HG02973 (cell line): ENCODE measurements at regions not wholly inside any gene's neighbourhood (a gene's known extent, or its start where the extent isn't known, plus 50 kb on each side); places are given as distances from the start of the nearest gene placed in this dataset.

Experiments used
- ATAC-seq: cut with Tn5 transposase; IDR thresholded peaks from one replicate; pipeline ENCODE4 v1.9.1; 2021; ENCODE audit warnings: moderate library complexity; ENCODE audit not compliant: unreplicated experiment

DNA sequence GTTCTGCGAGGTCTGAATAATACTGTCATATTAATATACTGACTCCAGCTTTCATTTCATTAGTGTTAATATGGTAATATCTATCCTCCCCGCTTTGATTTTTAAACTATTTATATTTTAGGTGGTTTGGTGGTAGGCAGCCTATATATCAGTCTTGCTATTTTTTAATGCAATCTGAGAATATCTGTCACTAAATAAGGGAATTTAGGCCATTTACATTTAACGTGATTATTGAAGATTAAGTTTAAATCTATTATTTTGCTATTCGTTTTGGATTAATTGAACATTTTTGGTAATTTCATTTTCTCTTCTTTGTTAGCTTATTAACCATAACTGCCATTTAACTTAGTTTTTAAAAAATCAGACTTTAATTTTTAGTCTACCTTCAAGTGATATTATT is 247.7 kb upstream of the PMFBP1 start:
- ATAC-seq, result no peak

DNA sequence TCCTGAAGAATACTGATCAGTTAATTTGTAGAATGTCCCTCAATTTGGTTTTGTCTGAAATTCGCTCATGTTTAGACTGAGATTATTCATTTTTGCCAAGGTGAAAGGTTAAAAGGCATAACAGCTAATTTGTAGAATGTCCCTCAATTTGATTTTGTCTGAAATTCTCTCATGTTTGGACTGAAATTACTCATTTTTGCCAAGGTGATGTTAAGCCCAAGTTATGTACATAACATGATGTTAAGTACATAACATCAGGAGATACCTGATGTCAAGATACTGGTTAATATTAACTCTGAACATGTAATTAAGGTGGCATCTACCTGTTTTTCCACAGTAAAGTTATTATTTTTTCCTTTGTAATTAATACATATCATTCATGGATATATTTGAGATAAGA is 243.4 kb upstream of the PMFBP1 start:
- no peak for ATAC-seq

DNA sequence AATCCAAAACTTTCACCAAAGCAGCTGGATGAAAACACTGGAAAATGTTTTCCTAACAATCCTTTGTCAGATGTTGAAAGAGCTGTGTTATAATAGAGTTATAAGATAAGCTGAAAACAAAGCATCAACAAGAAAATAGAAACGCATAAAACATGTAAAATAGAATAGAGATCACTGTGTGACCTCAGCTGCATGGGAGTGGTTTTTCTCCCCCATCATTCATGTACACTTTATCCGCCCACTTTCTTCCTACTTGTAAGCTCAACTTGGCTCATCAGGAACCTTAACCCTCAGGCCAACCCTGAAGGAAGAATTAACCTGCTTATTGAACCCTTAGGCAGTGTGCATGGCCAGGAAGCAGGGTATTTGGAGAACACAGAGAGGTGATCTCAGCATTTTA is 238.5 kb upstream of the PMFBP1 start:
- ATAC-seq, result no peak

DNA sequence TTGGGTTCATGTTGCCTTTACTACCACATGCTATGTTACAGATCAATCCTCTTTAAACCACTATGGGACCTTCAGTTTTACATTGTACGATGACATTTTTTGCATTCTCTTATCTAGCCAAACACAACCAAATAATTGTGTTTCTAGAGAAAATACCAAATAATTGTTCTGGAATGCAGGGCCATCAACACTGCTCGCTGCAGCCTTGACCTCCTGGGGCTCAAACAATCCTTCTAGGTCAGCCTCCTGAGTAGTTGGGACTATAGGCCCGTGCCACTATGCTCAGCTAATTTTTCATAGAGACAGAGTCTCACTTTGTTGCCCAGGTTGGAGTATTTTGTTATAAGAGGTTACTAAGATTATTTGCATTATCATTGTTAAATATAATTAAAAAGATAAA is 237.5 kb upstream of the PMFBP1 start:
- ATAC-seq, result no peak

DNA sequence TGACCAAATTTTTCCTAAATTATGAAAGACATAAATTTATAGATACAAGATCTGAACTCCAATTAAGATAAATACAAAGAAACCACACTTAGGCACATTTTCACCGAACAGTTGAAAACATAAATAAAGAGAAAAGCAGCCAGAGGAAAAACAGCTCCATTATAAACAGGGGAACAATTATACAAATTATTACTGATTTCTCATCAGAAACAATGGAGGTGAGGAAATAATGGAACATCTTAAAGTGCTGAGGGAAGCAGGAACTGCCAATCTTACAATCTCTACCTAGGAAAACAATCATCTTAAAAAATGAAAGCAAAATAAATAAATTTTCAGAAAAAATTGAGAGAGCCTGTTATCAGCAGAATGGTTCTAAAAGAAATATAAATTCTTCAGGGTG is 234.4 kb upstream of the PMFBP1 start:
- no peak for ATAC-seq

DNA sequence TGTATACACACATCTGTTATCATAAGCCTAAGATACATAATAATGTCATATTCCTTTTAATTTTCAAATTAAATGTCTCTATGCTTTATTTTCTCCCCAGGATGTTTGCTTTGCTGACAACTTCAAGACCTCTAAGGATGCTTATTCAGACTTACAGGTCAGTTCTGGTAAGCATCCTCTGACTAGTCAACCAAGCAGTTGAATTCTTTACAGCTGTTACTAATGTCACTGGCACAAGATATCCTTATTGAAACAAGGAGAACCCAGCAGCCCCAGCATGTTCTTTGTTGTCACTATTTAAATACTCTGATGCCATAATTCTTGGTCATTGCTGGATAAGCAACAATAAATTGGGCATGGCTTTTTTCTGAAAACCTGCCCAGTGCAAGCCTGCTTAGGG is 232.3 kb upstream of the PMFBP1 start:
- ATAC-seq, result no peak

DNA sequence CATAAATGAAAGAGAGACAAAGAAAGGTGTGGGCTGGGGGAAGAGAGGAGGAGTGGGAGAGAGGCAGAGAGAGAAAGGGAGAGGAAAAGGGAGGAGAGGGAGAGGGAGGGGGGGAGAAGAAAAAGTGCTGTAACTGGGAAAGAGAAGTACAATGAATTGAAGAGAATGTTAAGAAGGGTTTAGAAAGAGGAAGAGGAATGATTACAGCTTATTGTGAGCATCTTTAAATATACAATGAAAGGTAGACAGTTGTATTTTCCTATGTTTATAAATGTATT is 229.1 kb upstream of the PMFBP1 start:
- no peak for ATAC-seq

DNA sequence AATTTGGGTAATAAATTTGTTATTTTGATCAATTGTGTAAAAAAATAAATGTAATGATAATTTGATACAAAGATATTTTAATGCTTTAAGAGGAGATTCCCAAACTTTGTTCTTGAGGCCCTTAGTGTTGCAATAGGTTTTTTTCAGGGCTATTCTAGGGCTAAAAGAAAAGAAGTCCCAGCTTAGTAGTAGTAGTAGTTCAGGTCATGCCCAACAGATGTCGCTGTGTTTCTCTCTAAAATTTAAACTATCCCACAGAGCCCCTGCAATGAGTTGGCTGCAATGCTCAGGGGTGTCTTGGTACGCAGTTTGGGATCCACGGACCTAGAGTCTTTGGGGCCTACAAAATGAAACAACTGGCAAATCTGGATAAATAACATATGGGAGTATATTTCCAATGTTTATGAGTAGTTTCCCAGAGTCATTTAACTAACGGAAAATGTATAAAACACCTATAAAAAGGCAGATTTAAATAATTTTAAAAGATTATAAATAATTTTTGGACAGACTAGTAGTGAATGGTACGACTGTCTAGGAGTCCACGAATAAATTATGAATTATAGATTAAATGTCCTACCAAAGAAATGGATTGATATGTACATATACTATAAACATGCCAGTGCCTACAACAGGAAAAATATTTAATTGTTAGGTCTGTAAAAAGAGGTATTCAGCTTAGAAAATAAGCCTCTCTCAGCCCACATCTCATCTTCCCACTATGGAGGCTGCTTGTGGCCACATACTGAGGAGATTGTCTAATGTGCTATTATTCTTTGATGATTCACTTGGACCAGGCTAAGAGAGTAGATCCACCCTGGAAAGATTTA is 228.5 kb upstream of the PMFBP1 start:
- no peak for ATAC-seq

DNA sequence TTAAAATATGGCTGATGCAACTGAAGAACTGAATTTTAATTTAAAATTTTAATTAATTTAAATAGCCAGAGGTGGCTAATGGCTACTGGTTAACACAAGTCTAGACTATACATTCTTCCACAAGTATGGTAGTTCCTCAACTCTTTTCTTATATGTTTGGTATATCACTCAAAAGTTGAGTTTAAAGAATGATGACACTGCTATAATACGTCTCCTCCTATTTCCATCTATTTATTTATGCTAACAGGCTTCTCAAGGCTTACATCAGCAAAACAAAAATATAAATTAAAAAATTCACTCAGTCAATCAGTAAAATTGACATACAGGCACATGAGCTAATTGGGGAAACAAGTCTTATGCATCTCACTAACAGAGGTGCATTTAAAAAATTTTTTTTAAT is 227.9 kb upstream of the PMFBP1 start:
- ATAC-seq, result no peak

DNA sequence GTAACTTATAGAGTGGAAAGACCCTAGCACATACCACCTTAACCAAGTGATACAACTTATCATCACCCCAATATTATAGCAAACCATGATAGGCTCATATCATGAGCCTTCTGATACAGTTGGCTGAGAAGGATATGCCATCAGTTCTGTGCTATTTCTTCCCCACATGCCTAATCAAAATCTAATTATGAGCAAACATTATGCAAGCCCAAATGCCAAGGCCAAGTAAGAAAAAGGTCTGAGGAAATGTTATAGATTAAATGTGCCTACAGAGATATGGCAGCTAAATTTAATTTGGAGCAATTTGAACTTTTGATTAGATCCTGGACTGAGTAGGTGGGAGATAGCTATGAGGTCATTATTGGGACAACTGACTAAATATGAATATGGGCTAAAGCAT is 225.9 kb upstream of the PMFBP1 start:
- ATAC-seq, result no peak

DNA sequence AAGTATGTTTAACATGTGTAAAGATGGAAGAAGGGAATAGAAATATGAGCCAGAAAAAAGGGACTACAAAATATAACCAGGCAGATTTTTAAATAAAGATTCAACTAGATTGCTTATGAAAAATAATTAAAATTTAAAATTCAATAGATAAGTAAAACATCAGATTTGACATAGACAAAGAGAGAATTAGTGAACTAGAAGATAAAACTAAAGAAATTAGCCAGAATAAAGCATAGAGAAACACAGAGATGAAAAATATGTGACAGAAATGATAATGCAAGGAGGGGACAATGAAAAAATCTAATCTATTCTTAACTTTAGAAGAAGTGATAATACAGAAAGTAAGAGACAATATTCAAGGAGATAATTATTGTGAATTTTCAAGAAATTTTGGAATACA is 222.6 kb upstream of the PMFBP1 start:
- ATAC-seq, result no peak

DNA sequence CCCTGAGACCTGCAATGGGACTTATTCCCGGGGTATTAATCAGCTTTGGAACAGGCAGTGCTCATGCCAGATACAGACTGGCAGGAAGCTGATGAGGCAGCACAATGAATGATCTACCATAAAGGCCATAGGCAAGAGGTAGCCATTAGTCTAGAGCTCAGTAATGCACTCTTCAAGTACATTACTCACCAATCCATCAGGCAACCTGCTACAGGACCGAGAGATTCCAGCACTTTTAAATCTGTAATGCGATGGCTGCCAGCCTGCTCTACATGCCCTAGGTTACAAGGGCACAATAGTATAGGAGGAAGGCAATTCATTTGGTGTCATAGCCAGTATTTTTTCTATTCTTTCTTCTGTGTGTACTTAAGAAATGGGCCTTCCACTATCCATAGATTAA is 217.8 kb upstream of the PMFBP1 start:
- ATAC-seq, result no peak

DNA sequence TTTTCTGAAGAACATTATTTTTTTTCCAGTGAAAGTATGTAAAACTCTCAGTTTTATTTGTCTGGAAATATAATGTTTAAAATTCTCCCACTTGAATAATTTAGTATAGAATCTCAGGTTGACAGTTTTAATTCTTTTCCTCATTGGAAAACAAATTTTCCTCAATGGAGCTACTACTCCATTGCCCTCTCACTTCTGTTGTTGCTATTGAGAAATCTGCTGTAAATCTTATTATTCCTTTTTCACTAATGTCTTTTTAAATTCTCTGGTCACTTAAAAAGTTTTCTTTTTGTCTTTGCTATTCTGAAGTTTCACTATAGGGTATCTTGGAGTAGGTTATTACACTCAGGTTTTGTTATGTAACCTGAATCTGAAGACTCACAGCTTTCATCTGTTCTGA is 216.1 kb upstream of the PMFBP1 start:
- ATAC-seq, result no peak

DNA sequence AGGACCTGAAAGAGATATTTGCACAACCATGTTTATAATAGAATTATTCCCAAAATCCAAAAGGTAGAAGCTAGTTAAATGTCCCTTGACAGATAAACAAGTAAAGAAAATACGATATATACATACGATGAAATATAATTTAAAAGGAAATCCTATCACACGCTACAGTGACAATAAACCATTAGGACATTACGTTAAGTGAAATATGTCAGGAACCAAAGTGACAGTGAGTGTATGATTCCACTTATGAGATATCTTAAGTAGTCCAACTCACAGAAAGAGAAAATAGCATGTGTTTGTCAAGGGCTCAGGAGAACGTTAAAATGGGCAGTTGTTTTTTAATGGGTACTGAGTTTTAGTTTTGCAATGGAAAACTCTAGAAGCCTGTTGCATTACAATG is 212.7 kb upstream of the PMFBP1 start:
- ATAC-seq, result no peak

DNA sequence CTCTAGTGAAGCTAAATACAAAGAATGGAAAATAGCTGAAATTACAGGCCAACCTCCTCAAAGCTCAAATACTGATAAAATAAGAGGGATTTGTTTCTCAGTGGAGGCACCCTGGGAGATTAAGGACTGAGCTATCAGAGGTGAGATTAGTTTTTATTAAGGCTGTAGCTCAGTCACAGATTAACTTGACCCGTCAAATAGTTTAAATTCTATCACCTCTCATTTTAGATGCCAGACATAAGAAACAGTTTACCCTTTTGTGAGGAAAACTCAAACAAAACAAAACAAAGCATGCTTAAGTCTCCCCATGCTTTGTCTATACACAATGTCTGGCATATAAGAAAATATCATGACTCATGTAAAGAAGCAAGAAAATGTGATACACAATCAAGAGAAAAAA is 208.3 kb upstream of the PMFBP1 start:
- ATAC-seq, result no peak

DNA sequence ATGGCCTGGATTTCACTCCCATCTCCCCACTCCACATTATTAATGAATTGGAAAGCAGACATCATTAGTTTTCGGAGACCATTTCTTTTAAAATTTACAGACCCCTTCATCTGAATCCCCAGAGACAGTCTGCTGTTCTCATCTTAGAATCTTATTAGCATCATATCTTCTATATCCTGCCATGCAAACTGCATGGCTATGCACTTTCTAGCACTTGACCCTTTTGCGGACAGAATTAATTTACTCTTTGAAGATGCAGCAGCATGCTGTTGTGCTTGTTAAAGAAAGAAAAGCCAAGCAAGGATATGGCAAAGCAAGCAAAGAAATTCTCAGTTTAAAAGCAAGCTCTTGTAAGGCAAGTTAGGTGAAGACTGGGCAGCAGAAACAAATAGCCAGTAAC is 201.2 kb upstream of the PMFBP1 start:
- no peak for ATAC-seq

DNA sequence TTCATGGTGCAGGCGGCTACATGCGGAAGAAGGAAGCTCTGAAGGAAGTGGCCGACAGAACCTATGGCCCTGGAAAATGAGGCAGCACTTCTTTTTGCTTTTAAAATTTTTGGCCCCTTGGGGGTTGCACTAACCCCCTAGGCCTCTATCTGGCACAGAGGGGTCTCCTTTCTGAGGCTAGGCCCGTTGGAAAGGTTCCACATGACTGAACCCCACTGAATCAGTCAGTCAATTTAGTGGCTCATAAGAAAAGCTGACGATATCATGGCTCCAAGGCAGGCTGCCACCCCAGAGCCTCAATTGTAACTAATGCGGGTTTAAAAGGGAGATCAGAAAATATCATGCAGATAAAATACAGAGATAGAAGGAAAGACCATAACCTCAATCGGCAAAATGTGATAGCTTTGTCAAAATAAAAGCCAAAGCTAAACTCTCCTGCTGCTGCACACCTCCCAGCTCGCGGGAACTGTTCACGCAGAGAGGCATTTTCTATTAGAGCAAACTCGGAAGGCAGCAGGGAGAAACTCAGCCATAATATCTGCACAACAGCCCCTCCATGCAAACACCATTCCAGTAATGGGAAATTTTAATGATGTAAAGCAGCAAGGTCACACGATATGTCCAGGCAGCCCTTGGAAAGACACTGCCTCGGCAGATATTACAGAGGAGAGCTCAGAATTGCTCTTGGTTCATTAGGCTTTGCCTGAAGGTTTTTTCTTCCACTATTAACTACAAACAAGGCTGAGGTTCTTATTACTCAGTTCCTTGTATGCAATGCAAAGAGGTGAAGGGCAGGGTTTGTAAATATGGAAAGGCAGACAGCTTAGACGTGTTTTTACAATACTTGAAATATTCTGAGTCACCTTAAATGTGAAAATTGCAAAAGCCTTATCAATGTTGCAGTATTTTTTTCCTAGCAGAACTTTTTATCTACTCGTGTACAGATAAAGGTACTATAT is 200.4 kb upstream of the PMFBP1 start:
- no peak for ATAC-seq

DNA sequence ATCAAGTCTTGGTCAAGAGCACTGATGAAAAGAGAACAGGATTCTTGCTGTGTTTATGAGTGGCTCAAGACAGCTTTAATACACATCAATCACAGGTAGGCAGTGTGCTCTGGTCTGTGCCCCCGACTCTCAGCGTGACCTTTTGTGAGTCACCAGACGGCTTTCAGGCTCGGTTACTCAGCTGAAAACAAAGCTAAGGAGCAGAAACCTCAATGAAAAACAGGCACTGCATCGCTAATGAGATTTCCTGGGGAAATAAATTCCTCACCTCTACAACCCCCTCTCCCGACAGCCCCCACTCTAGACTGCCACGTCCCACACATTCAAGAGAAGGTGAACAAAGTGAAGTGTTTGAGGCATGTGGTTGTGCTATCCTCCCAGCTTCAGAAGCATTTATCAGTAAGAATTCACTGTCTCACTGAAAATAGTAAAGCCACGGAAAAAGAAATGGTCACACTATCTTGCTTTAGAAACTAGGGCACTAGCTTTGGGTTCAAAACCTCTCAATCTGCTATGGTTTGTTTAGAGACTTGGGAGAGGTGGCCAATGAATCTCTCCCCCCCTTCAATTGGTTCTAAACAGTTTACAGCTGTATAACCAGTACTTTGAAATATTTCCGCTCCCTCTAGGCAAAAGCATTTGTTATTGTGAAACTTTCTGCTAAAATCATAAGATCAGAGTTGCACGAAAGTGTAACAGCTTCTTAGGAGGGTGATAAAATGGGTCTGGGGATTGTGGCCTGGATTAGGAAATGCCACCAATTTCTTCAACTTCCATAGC is 199.5 kb upstream of the PMFBP1 start:
- no peak for ATAC-seq

DNA sequence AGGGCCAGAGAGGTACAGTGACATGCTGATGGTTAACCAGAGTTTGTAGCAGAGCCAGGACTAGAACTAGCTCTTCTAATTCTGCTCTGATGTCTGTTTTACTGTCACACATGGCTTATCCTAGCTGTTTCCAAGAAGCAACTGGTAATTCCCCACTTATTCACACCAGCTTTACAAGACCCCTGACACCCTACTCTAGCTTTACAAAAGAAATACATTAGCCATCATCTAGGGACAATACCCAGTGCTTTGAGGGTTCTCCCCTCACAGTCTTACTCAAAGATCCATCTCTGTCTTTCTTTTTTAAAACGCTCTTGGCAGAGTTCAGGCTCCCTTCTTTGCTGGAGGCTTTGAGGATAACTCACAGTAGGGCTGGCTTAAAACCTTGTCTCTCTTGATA is 197.3 kb upstream of the PMFBP1 start:
- ATAC-seq, result no peak

DNA sequence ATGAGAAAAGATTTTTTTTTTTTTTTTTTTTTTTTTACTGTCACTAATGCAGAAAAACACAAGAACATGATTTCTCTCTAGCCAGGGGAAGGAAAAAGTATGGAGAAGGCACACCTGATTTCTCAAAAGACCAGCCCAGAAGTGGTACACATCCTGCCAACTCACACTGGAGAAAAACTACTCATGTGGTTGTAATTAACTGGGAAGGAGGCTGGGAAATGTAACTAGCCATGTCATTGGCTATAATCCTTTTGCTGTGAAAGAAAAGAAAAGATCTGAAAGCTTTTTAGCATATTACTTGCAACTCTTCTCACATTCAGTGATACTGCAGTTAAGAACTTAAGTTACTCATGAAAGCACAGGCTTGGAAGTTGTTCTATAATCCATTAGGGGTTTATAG is 195.9 kb upstream of the PMFBP1 start:
- no peak for ATAC-seq

DNA sequence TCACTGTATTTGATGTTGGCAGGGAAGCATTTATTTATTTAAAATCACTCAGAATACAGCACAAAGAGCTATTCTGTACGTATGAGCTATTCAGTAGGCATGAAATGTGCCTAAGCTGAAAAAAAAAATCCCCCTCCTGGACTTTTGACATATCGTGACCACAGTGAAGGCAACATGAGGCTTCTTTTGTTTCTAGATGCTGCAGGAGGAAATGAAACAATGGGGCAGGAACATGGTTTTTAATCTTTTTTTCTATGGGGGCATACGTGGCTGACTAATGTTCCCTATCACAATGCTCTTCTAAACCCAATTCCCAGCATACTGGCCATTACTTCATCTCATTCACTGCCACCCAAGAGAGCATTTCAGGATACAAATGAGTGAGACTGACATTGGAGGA is 191.0 kb upstream of the PMFBP1 start:
- no peak for ATAC-seq

DNA sequence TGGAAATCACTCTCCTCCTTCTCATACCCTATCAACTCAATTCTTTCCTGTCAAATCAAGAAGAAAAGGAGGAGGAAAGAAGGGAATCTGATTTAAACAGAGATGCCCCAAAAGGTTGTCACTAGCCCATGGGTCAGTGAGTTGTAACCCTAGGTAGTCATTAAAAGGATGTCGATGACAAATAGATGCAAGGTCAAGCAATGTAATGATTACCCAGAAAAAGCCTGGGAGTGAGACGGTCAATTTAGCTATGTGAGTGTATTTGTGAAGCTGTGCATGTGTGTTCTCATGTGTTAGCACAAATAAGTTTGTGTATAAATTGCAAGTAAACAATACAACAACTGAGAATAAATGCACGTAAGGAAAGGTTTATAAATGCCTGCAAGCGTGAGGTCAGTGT is 190.5 kb upstream of the PMFBP1 start:
- no peak for ATAC-seq
